HK-2 (cell line): ENCODE measurements at regions not wholly inside any gene's neighbourhood (a gene's known extent, or its start where the extent isn't known, plus 50 kb on each side); places are given as distances from the start of the nearest gene placed in this dataset.
"Not testable (repeated sequence)": the region's sequence is repeated elsewhere in the genome, so short reads cannot be mapped to it uniquely, and the experiment has no call there.

Source experiments
- DNase-seq: peaks from one replicate; pipeline ENCODE4 v3.0.0-alpha.2; 2018; ENCODE audit not compliant: unreplicated experiment

GRCh38 chr5:177857642-177858200 is 75.0 kb upstream of the FAM153A start:
- DNase-seq, result not testable (repeated sequence)

DNA sequence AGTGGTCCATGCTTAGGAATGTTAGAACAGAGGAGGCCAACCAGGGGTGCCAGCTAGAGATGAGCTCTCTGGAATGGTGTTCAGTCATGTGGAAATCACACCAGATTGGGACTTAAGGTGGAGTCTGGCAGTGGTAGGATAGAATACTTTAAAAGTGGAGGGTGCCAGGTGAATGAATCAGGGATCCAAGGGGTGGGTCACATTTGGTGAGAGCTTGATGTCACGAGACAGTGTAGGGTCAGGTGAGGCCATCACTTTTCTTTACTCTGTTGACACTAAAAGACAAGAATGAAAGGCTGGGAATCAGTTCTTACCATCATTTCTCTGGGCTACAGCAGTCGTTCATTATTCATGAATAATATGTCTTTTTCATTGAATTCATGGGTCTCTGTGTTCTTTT is 73.8 kb upstream of the FAM153A start:
- DNase-seq, result not testable (repeated sequence)

DNA sequence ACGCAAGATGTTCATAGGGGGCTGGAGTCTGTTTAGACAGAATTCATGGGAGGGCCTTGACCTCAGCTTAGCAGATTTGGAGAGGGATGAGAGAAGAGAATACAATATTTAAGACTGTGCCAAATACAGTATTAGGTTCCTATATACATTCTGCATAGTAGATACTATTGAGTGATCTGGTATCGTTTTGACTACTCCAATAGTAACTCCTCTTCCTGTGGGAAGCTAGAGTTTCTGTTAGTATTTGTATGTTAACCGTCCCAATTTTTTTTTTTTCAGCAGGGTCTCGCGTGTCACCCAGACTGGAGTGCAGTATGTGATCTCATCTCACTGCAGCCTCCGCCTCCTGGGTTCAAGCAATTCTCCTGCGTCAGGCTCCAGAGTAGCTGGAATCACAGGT is 65.2 kb upstream of the FAM153A start:
- DNase-seq, result not testable (repeated sequence)

GRCh38 chr5:177846598-177846997 is 63.9 kb upstream of the FAM153A start:
- DNase-seq, result not testable (repeated sequence)

GRCh38 chr5:177845906-177846305 is 63.2 kb upstream of the FAM153A start:
- not testable (repeated sequence) for DNase-seq

DNA sequence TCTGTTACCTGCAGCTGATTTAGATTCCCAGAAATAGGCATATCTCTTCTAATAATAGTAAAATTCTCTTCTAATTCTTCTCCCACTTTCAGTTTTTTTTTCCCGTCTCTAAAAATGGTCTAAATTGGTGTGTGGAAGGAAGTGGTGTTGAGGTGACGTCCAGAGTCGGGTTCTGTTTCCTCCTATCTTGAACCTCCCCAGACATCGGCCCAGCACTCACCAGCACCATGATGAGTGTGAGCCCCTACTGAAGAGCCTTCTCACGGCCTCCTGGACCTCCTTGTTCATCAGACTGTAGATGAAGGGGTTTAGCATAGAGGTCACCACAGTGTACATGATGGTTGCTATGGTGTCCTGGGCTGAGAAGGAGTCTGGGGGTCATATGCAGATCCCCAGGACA is 53.5 kb upstream of the FAM153A start:
- DNase-seq, result not testable (repeated sequence)
